Fibroblast of mammary gland (primary cell): ENCODE measurements at regions not wholly inside any gene's neighbourhood (a gene's known extent, or its start where the extent isn't known, plus 50 kb on each side); places are given as distances from the start of the nearest gene placed in this dataset.

Source experiments
- DNase-seq: peaks from one replicate; pipeline ENCODE4 v3.0.0-alpha.2; 2010; ENCODE audit warnings: low read depth
- H3K4me3 ChIP-seq: 2 replicates; pipeline ENCODE4 v1.5.1; 2011; ENCODE audit warnings: low read depth, mild to moderate bottlenecking, low read length, moderate library complexity; ENCODE audit not compliant: control insufficient read depth
- TF ChIP-seq, protein P1 (sequence below): conservative IDR thresholded peaks from 2 replicates; pipeline ENCODE4 v1.5.1; 2011; ENCODE audit warnings: low read depth, low read length, inconsistent platforms; ENCODE audit not compliant: control insufficient read depth, insufficient read depth

DNA sequence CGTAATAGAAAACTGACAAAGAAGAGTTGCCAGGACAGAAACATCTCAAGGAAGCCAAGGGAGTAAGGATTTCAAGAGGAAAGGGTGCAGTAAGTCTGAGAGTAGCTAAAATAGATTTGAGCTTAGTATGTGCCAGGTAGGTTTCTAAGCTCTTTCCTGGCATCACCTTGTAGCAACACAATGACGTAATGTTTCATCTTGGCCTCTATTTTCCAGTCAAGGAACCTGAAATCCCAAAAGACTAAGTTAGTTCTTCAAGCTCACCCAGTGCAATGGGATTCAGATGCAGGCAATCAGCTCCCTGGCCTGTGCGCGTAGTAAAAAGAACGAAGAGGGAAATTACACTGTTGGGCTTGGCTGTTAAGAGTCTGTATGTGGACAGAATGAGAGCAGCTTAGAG, 586.5 kb upstream of the TENM3 start:
- no peak overlapping the region for H3K4me3 ChIP-seq
- TF ChIP-seq, protein P1, sequence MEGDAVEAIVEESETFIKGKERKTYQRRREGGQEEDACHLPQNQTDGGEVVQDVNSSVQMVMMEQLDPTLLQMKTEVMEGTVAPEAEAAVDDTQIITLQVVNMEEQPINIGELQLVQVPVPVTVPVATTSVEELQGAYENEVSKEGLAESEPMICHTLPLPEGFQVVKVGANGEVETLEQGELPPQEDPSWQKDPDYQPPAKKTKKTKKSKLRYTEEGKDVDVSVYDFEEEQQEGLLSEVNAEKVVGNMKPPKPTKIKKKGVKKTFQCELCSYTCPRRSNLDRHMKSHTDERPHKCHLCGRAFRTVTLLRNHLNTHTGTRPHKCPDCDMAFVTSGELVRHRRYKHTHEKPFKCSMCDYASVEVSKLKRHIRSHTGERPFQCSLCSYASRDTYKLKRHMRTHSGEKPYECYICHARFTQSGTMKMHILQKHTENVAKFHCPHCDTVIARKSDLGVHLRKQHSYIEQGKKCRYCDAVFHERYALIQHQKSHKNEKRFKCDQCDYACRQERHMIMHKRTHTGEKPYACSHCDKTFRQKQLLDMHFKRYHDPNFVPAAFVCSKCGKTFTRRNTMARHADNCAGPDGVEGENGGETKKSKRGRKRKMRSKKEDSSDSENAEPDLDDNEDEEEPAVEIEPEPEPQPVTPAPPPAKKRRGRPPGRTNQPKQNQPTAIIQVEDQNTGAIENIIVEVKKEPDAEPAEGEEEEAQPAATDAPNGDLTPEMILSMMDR, result no peak
- DNase-seq, result no peak

DNA sequence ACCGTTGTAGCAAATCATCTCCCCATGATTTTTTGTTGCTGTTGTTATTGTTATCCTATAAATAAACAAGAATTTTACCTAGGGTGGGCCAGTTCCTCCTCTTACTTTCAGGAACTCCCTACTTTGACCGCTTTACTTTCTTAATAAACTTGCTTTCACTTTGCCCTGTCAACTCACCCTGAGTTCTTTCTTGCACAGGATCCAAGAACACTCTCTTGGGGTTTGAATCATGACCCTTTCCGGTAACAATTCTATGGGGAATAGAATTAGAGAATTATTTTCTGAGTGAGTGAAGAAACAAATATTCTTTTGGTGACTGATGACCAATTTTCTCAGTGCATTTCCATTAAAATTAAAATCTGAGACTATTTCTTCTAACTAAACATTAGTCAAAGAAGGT, 584.0 kb upstream of the TENM3 start:
- TF ChIP-seq, protein P1, result no peak
- H3K4me3 ChIP-seq, result no peak overlapping the region
- DNase-seq, result peak; percentile 81

- DNase-seq, result no peak
- H3K4me3 ChIP-seq, result no peak overlapping the region
- TF ChIP-seq, protein P1, result no peak
These were observed 583.3 kb upstream of the TENM3 start for GRCh38 chr4:181659876-181660275.

- DNase-seq, result peak; percentile 93
- no peak overlapping the region for H3K4me3 ChIP-seq
- TF ChIP-seq, protein P1, result no peak
These were observed 582.1 kb upstream of the TENM3 start for GRCh38 chr4:181661090-181661489.

GRCh38 chr4:181661923-181662322, 581.3 kb upstream of the TENM3 start:
- TF ChIP-seq, protein P1, result no peak
- H3K4me3 ChIP-seq, result no peak overlapping the region
- peak; percentile 34 for DNase-seq

- no peak overlapping the region for H3K4me3 ChIP-seq
- DNase-seq, result peak; percentile 81
- TF ChIP-seq, protein P1, result no peak
These were observed 580.8 kb upstream of the TENM3 start for GRCh38 chr4:181662383-181662782.

DNA sequence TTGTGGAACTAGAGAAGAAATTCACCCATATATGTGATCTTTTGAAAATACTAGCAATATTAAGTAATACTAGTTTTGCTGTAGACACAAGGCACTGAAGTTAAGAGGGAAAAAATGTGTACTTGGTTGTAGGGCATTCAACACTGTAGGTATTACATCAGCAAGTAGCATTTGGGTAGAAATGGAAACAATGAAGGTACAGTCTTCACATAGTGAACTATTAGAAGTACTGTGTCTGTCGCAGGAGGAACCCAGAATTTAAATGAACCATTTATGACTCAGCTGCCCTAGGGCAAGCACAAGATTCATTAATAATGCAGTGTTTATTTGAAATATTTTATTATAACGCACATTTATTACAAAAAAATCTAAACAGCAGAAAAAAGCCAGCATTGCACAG, 572.7 kb upstream of the TENM3 start:
- no peak overlapping the region for H3K4me3 ChIP-seq
- no peak for DNase-seq
- TF ChIP-seq, protein P1, result no peak
